Caco-2 (cell line): ENCODE measurements at regions not wholly inside any gene's neighbourhood (a gene's known extent, or its start where the extent isn't known, plus 50 kb on each side); places are given as distances from the start of the nearest gene placed in this dataset.

ENCODE experiments used
- BruUV-seq: library from RNA; stranded (reverse); fragments of 400-500 nt; replicated peaks from 2 replicates; lab custom pipeline; 2021; lab: Mats Ljungman, UMichigan
- CTCF ChIA-PET: fragments of 300-600 bp; sonication (Branson Sonifier 250); formaldehyde crosslinking; loops from one replicate; lab custom pipeline; 2022; ENCODE audit warnings: antibody characterized with exemption; lab: Charles Lee
- POLR2A ChIA-PET: fragments of 300-600 bp; sonication (Branson Sonifier 250); formaldehyde crosslinking; loops from one replicate; lab custom pipeline; 2022; ENCODE audit warnings: antibody characterized with exemption; lab: Charles Lee
- DNase-seq, 2 experiments: peaks; one replicate each; pipeline versions ENCODE4 v3.0.0 to v3.0.0-alpha.2; 2020 to 2022
- H3K27me3 ChIP-seq: replicated peaks from 2 replicates; pipeline ENCODE4 v1.6.0; 2011; ENCODE audit warnings: low read length; ENCODE audit not compliant: control insufficient read depth, insufficient read depth
- H3K36me3 ChIP-seq: 2 replicates; pipeline ENCODE4 v1.5.1; 2011; ENCODE audit warnings: low read length; ENCODE audit not compliant: control insufficient read depth, insufficient read depth
- H3K4me1 ChIP-seq: fragments of 250-450 bp; sonication (Bioruptor Pico); 2 replicates; pipeline ENCODE4 v1.5.1; 2020; ENCODE audit warnings: mild to moderate bottlenecking
- H3K4me3 ChIP-seq: 2 replicates; pipeline ENCODE4 v1.5.1; 2011; ENCODE audit warnings: low read depth, mild to moderate bottlenecking, control low read depth, low read length
- H3K9me3 ChIP-seq: fragments of 250-450 bp; sonication (Bioruptor Pico); 2 replicates; pipeline ENCODE4 v1.5.1; 2020; ENCODE audit warnings: mild to moderate bottlenecking, moderate library complexity
- H3K27ac Mint-ChIP-seq: one replicate; pipeline ENCODE4 v1.8.0; 2022; ENCODE audit warnings: mixed read lengths; ENCODE audit not compliant: unreplicated experiment
- H3K27me3 Mint-ChIP-seq: one replicate; pipeline ENCODE4 v1.8.0; 2022; ENCODE audit warnings: mixed read lengths; ENCODE audit not compliant: insufficient read depth, unreplicated experiment
- H3K36me3 Mint-ChIP-seq: one replicate; pipeline ENCODE4 v1.8.0; 2022; ENCODE audit warnings: mild to moderate bottlenecking, mixed read lengths; ENCODE audit not compliant: insufficient read depth, unreplicated experiment
- H3K4me1 Mint-ChIP-seq: one replicate; pipeline ENCODE4 v1.8.0; 2022; ENCODE audit warnings: low read depth, mixed read lengths; ENCODE audit not compliant: unreplicated experiment
- H3K4me3 Mint-ChIP-seq: one replicate; pipeline ENCODE4 v1.8.0; 2022; ENCODE audit warnings: mild to moderate bottlenecking, moderate library complexity, mixed read lengths; ENCODE audit not compliant: unreplicated experiment
- H3K9me3 Mint-ChIP-seq: one replicate; pipeline ENCODE4 v1.8.0; 2022; ENCODE audit warnings: mixed read lengths; ENCODE audit not compliant: unreplicated experiment
- CTCF ChIP-seq, 2 experiments: fragments of 200-600 bp in 1 of 2; IDR thresholded peaks; 1 replicate in 1 of 2; 2 replicates in 1 of 2; pipeline versions ENCODE4 v1.5.1 to v1.8.0; 2011 to 2022; ENCODE audit warnings: antibody characterized with exemption in 1 of 2, control low read depth in 1 of 2, inconsistent platforms in 1 of 2, low read depth in 1 of 2, low read length in 1 of 2, mild to moderate bottlenecking in 1 of 2, moderate library complexity in 1 of 2; ENCODE audit not compliant: insufficient read depth in 1 of 2, severe bottlenecking in 1 of 2, unreplicated experiment in 1 of 2
- intact Hi-C: fragments of 100-400 bp; cut with micrococcal nuclease; formaldehyde crosslinking; loops from one replicate; pipeline ENCODE4 v1.10.0; 2022; ENCODE audit not compliant: unreplicated experiment

GRCh38 chr4:4610672-4611071 is 68.8 kb upstream of the STX18 start:
- ChIA-PET POLR2A (no interaction called here), CTCF (no interaction called here)
- H3K27ac Mint-ChIP-seq, result no peak overlapping the region
- BruUV-seq, result no TSS peak
- intact Hi-C loops, result no loop called here
- DNase-seq, result no peak
- H3K4me3 ChIP-seq, result no peak overlapping the region
- H3K27me3 Mint-ChIP-seq, result no peaks in the 10 kb centered on the region
- peaks cover 6% of the 10 kb centered on the region for H3K9me3 Mint-ChIP-seq
- no peaks in the 10 kb centered on the region for H3K9me3 ChIP-seq
- no peak for TF ChIP-seq CTCF (IDR thresholded peaks at IDR 0.05; ENCODE audit: insufficient read depth in 1 of 2, low read depth in 1 of 2, low read length in 1 of 2, severe bottlenecking in 1 of 2, unreplicated experiment in 1 of 2)
- no peaks in the 10 kb centered on the region for H3K27me3 ChIP-seq
- H3K4me3 Mint-ChIP-seq, result no peak overlapping the region
- H3K36me3 Mint-ChIP-seq, result no peaks in the 10 kb centered on the region
- peaks cover 6% of the 10 kb centered on the region; the same call in 1 of the 2 replicates for H3K4me1 ChIP-seq
- peaks cover 4% of the 10 kb centered on the region for H3K4me1 Mint-ChIP-seq
- no peaks in the 10 kb centered on the region; the same call in 1 of the 2 replicates for H3K36me3 ChIP-seq

- no peak for DNase-seq
- H3K4me1 Mint-ChIP-seq, result peaks cover 10% of the 10 kb centered on the region
- Histone ChIP-seq H3K4me1 (peaks cover 15% of the 10 kb centered on the region), H3K36me3 (no peaks in the 10 kb centered on the region; the same call in 1 of the 2 replicates), H3K27me3 (no peaks in the 10 kb centered on the region), H3K9me3 (no peaks in the 10 kb centered on the region), H3K4me3 (no peak overlapping the region)
- H3K9me3 Mint-ChIP-seq, result peaks cover 9% of the 10 kb centered on the region
- H3K27me3 Mint-ChIP-seq, result no peaks in the 10 kb centered on the region
- no peak overlapping the region for H3K27ac Mint-ChIP-seq
- no peaks in the 10 kb centered on the region for H3K36me3 Mint-ChIP-seq
- no TSS peak for BruUV-seq
- CTCF ChIA-PET, result no interaction called here
- H3K4me3 Mint-ChIP-seq, result no peak overlapping the region
- TF ChIP-seq CTCF (IDR thresholded peaks at IDR 0.05; ENCODE audit: insufficient read depth in 1 of 2, low read depth in 1 of 2, low read length in 1 of 2, severe bottlenecking in 1 of 2, unreplicated experiment in 1 of 2), result no peak
- intact Hi-C loops, result no loop called here
- POLR2A ChIA-PET, result no interaction called here
Measured at GRCh38 chr4:4609622-4610334, 67.9 kb upstream of the STX18 start.

GRCh38 chr4:4608214-4608537 is 66.3 kb upstream of the STX18 start:
- H3K27ac Mint-ChIP-seq, result peak overlapping the region; percentile 41
- no peaks in the 10 kb centered on the region for H3K36me3 Mint-ChIP-seq
- DNase-seq, result no peak
- no peaks in the 10 kb centered on the region for H3K27me3 Mint-ChIP-seq
- Histone ChIP-seq H3K27me3 (no peaks in the 10 kb centered on the region), H3K9me3 (no peaks in the 10 kb centered on the region), H3K36me3 (no peaks in the 10 kb centered on the region; the same call in 1 of the 2 replicates), H3K4me1 (peaks cover 29% of the 10 kb centered on the region), H3K4me3 (no peak overlapping the region)
- peaks cover 16% of the 10 kb centered on the region for H3K4me1 Mint-ChIP-seq
- H3K4me3 Mint-ChIP-seq, result no peak overlapping the region
- H3K9me3 Mint-ChIP-seq, result peaks cover 9% of the 10 kb centered on the region
- ChIA-PET CTCF (interaction anchor here (0.6 kb wide), 1 partner anchor 88 kb away, joined by 4 read pairs; no protein-coding TSS in a partner anchor), POLR2A (no interaction called here)
- intact Hi-C loops, result no loop called here
- BruUV-seq, result no TSS peak
- no peak for TF ChIP-seq CTCF (IDR thresholded peaks at IDR 0.05; ENCODE audit: insufficient read depth in 1 of 2, low read depth in 1 of 2, low read length in 1 of 2, severe bottlenecking in 1 of 2, unreplicated experiment in 1 of 2)
